C4-2B (cell line): ENCODE measurements at regions not wholly inside any gene's neighbourhood (a gene's known extent, or its start where the extent isn't known, plus 50 kb on each side); places are given as distances from the start of the nearest gene placed in this dataset.

Source experiments
- H3K27ac ChIP-seq: fragments of 450-650 bp; 2 replicates; pipeline ENCODE4 v1.5.1; 2017
- CTCF ChIP-seq: fragments of 450-650 bp; conservative IDR thresholded peaks from 2 replicates; pipeline ENCODE4 v1.5.1; 2017; ENCODE audit warnings: mild to moderate bottlenecking
- ZFX ChIP-seq: fragments of 450-650 bp; IDR thresholded peaks from 2 replicates; pipeline ENCODE4 v1.6.1; 2017

- TF ChIP-seq ZFX, result no peak
- TF ChIP-seq CTCF, result no peak
- H3K27ac ChIP-seq, result no peak overlapping the region
Observed at GRCh38 chr20:43379239-43379917, 78.3 kb upstream of the SRSF6 start.

GRCh38 chr20:43376831-43377230 is 80.9 kb upstream of the SRSF6 start:
- no peak overlapping the region for H3K27ac ChIP-seq

GRCh38 chr20:43375591-43375990 is 82.1 kb upstream of the SRSF6 start:
- TF ChIP-seq CTCF, result no peak
- TF ChIP-seq ZFX, result no peak
- H3K27ac ChIP-seq, result no peak overlapping the region

More at GRCh38 chr20:43376831-43377230, 80.9 kb upstream of the SRSF6 start:
- TF ChIP-seq CTCF (no peak), ZFX (no peak)

GRCh38 chr20:43372051-43372450 is 85.6 kb upstream of the SRSF6 start:
- H3K27ac ChIP-seq, result no peak overlapping the region
- TF ChIP-seq CTCF (no peak), ZFX (no peak)

- no peak overlapping the region for H3K27ac ChIP-seq
- TF ChIP-seq ZFX (no peak), CTCF (no peak)
Observed at GRCh38 chr20:43365691-43366090, 92.0 kb upstream of the SRSF6 start.

- H3K27ac ChIP-seq, result no peak overlapping the region
- TF ChIP-seq ZFX (no peak), CTCF (no peak)
Observed at GRCh38 chr20:43364001-43364400, 93.7 kb upstream of the SRSF6 start.

GRCh38 chr20:43363506-43363905 is 94.2 kb upstream of the SRSF6 start:
- TF ChIP-seq CTCF (no peak), ZFX (no peak)

More at GRCh38 chr20:43363506-43363905, 94.2 kb upstream of the SRSF6 start:
- H3K27ac ChIP-seq, result no peak overlapping the region
